ENCODE measurements at regions not wholly inside any gene's neighbourhood (a gene's known extent, or its start where the extent isn't known, plus 50 kb on each side); places are given as distances from the start of the nearest gene placed in this dataset.
"Not testable (repeated sequence)": the region's sequence is repeated elsewhere in the genome, so short reads cannot be mapped to it uniquely, and the experiment has no call there.

DNA sequence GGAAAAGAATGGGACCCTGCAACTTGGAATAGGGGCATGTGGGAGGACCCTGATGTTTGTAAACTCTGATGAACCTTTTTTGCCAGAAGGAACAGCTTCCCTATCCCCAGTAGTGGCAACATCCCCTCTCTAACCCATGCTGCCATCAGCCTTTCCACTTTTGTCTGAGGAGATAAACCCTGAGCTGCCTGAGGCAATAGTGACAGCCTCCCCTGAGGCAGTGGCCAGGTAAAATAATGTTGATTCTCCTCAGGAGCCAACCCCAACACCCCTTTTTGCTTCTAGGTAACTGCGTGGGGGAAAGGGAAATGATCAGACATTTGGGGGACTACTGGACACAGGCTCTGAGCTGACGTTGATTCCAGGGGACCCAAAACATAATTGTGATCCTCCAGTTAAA is 106.8 kb upstream of the NPAS2 start:
- Histone ChIP-seq H3K27me3 (no peaks in the 10 kb centered on the region), H3K27ac (no peak overlapping the region), H3K4me1 (no peaks in the 10 kb centered on the region), H3K36me3 (no peaks in the 10 kb centered on the region), H3K9me3 (no peaks in the 10 kb centered on the region), H3K4me3 (no peak overlapping the region)
- TF ChIP-seq, protein P1, sequence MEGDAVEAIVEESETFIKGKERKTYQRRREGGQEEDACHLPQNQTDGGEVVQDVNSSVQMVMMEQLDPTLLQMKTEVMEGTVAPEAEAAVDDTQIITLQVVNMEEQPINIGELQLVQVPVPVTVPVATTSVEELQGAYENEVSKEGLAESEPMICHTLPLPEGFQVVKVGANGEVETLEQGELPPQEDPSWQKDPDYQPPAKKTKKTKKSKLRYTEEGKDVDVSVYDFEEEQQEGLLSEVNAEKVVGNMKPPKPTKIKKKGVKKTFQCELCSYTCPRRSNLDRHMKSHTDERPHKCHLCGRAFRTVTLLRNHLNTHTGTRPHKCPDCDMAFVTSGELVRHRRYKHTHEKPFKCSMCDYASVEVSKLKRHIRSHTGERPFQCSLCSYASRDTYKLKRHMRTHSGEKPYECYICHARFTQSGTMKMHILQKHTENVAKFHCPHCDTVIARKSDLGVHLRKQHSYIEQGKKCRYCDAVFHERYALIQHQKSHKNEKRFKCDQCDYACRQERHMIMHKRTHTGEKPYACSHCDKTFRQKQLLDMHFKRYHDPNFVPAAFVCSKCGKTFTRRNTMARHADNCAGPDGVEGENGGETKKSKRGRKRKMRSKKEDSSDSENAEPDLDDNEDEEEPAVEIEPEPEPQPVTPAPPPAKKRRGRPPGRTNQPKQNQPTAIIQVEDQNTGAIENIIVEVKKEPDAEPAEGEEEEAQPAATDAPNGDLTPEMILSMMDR (IDR thresholded peaks at IDR 0.05), result no peak
- intact Hi-C loops (cut with DNase I; ENCODE audit: low total_unique reads), result no loop called here
- DNase-seq, result no peak

DNA sequence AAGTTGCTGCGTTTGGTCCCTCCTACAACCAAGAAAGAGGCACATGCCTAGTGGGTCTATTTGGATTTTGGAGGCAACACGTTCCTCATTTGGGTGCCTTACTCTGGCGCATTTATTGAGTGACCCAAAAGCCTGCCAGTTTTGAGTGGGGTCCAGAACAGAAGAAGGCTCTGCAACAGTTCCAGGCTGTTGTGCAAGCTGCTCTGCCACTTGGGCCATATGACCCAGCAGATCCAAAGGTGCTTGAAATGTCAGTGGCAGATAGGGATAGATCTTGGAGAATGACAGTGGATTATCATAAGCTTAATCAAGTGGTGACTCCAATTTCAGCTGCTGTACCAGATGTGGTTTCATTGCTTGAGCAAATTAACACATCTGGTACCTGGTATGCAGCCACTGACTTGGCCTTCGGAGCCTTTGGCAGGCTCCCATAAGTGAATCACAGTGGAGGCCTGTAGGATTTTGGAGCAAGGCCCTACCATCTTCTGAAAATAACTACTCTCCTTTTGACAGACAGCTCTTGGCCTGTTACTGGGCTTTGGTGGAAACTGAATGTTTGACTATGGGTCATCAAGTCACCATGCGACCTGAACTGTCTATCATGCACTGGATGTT is 105.4 kb upstream of the NPAS2 start:
- H3K36me3 ChIP-seq; H3K4me1 ChIP-seq; DNase-seq; H3K27ac ChIP-seq; H3K9me3 ChIP-seq; intact Hi-C loops (cut with DNase I; ENCODE audit: low total_unique reads); H3K4me3 ChIP-seq; H3K27me3 ChIP-seq: not testable (repeated sequence)

GRCh38 chr2:100715861-100716260 is 104.1 kb upstream of the NPAS2 start:
- H3K27me3 ChIP-seq; H3K4me3 ChIP-seq; H3K4me1 ChIP-seq; DNase-seq; H3K27ac ChIP-seq; intact Hi-C loops (cut with DNase I; ENCODE audit: low total_unique reads); H3K36me3 ChIP-seq; H3K9me3 ChIP-seq: not testable (repeated sequence)

- no peak for DNase-seq
- no peaks in the 10 kb centered on the region for H3K9me3 ChIP-seq
- TF ChIP-seq, protein P1 (IDR thresholded peaks at IDR 0.05), result no peak
- no peaks in the 10 kb centered on the region for H3K4me1 ChIP-seq
- no peak overlapping the region for H3K4me3 ChIP-seq
- intact Hi-C loops (cut with DNase I; ENCODE audit: low total_unique reads), result no loop called here
- no peaks in the 10 kb centered on the region for H3K36me3 ChIP-seq
- H3K27ac ChIP-seq, result no peak overlapping the region
- H3K27me3 ChIP-seq, result no peaks in the 10 kb centered on the region
Observed at GRCh38 chr2:100716581-100716980, 103.4 kb upstream of the NPAS2 start.

- intact Hi-C loops (cut with DNase I; ENCODE audit: low total_unique reads), result no loop called here
- DNase-seq, result no peak
- no peak overlapping the region for H3K4me3 ChIP-seq
- H3K9me3 ChIP-seq, result no peaks in the 10 kb centered on the region
- H3K36me3 ChIP-seq, result no peaks in the 10 kb centered on the region
- no peak overlapping the region for H3K27ac ChIP-seq
- TF ChIP-seq, protein P1 (IDR thresholded peaks at IDR 0.05), result no peak
- no peaks in the 10 kb centered on the region for H3K27me3 ChIP-seq
- no peaks in the 10 kb centered on the region for H3K4me1 ChIP-seq
Observed at GRCh38 chr2:100718065-100718629, 101.8 kb upstream of the NPAS2 start.

DNA sequence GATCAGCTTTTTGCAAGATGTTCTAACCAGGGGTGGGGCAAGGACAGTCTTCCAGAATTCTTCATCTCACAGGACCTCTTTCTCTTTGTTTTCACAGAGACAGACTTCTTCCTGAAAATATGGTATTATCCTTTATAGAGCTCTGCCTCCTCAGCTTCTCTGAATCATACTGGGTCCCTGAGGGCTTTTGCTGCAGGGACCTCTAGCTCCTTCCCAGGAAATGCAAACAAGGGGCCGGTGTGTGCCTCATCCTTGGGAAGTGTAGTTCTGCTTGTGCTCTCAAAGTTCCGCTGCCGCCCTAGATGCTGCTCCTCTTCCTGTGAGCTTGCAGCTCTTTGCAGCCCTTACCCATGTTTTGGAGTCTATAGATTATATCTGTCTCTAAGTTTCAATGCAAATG is 99.5 kb upstream of the NPAS2 start:
- no peaks in the 10 kb centered on the region for H3K27me3 ChIP-seq

More for the DNA sequence above, 99.5 kb upstream of the NPAS2 start:
- intact Hi-C loops (cut with DNase I; ENCODE audit: low total_unique reads), result no loop called here
- Histone ChIP-seq H3K4me3 (no peak overlapping the region), H3K27ac (no peak overlapping the region), H3K36me3 (no peaks in the 10 kb centered on the region), H3K4me1 (no peaks in the 10 kb centered on the region), H3K9me3 (no peaks in the 10 kb centered on the region)
- no peak for DNase-seq
- TF ChIP-seq, protein P1 (IDR thresholded peaks at IDR 0.05), result no peak

Measured in tibial artery (tissue), 4 donors.